ENCODE measurements at regions not wholly inside any gene's neighbourhood (a gene's known extent, or its start where the extent isn't known, plus 50 kb on each side); places are given as distances from the start of the nearest gene placed in this dataset.
A peak's percentile ranks its signal among the peaks of the same experiment; 100 is the strongest.

DNA sequence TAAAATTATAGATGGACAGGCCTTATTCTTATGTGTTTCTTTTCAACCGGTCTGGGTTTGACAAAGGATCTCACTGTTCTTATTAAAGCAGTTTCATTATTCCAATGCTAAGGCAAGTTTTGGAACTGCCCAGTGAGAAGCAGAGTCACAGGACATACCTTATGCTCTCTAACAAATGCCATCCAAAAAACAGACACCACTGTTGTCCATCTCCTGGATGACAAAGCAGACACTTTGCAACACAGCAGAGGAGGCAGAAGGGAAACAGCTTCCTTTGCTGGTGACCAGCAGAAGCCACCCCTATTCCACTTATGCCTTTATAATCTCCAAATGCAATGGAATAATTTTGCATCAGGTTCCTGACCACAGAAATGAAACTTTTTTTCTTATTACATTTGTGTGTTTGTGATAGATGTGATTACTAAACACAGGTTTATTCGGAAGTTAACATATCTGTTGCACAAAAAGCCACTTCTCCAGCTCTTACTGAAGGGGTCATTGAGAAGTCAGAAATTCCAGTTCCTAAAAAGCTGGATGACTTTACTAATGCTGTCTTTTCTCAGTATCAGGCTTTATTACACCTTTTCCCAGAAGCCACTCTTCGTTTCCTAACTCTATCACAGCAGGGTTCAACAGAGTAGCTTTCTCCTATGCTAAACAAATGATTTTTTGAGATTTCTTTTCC lies 115.6 kb downstream of the BTG1 start:
- H3K4me2 ChIP-seq (replicated peaks; ENCODE audit: low read depth, low read length, poor library complexity, severe bottlenecking), result peak overlapping the region; percentile 35
- H3K9me3 ChIP-seq (ENCODE audit: control extremely low read depth in 1 of 3, control insufficient read depth in 2 of 3, insufficient read depth in 1 of 3, low read length in 2 of 3), result no peaks in the 10 kb centered on the region
- Mint-ChIP-seq H3K27ac (peak overlapping the region; percentile 82), H3K4me3 (no peak overlapping the region), H3K9me3 (ENCODE audit: insufficient read depth) (no peaks in the 10 kb centered on the region), H3K4me1 (peaks cover 43% of the 10 kb centered on the region), H3K27me3 (no peaks in the 10 kb centered on the region)
- intact Hi-C loops (cut with micrococcal nuclease), result loop anchor here (5.0 to 10.0 kb wide), 2 partner anchors 38 to 215 kb away; no protein-coding TSS in a partner anchor
- H3K79me2 ChIP-seq (ENCODE audit: control insufficient read depth, insufficient read depth, low read length), result no peaks in the 10 kb centered on the region
- no peaks in the 10 kb centered on the region for H3K27me3 ChIP-seq (replicated peaks in 1 of 4; ENCODE audit: control extremely low read depth in 1 of 4, control insufficient read depth in 3 of 4, insufficient read depth in 4 of 4, low read length in 3 of 4)
- ChIA-PET CTCF (interaction anchor here (0.9 to 1.5 kb wide), 5 partner anchors 38 to 648 kb away, joined by 3 read pairs; no protein-coding TSS in a partner anchor), POLR2A (no interaction called here)
- H2AFZ ChIP-seq (ENCODE audit: insufficient read depth, low read depth, low read length, poor library complexity, severe bottlenecking), result peak overlapping the region; percentile 53
- peak overlapping the region; percentile 58 to 69 for H3K27ac ChIP-seq (ENCODE audit: low read length in 2 of 2)
- peak overlapping the region; percentile 6 for H3K9ac ChIP-seq (ENCODE audit: low read length)
- 100% methylated on average over 1 of the region's 3 CpGs for WGBS (ENCODE audit: insufficient coverage)
- no peak for TF ChIP-seq EZH2 (IDR thresholded peaks at IDR 0.05; ENCODE audit: borderline replicate concordance, insufficient read depth, low read depth, low read length, poor library complexity, severe bottlenecking)
- TF ChIP-seq, protein P1, sequence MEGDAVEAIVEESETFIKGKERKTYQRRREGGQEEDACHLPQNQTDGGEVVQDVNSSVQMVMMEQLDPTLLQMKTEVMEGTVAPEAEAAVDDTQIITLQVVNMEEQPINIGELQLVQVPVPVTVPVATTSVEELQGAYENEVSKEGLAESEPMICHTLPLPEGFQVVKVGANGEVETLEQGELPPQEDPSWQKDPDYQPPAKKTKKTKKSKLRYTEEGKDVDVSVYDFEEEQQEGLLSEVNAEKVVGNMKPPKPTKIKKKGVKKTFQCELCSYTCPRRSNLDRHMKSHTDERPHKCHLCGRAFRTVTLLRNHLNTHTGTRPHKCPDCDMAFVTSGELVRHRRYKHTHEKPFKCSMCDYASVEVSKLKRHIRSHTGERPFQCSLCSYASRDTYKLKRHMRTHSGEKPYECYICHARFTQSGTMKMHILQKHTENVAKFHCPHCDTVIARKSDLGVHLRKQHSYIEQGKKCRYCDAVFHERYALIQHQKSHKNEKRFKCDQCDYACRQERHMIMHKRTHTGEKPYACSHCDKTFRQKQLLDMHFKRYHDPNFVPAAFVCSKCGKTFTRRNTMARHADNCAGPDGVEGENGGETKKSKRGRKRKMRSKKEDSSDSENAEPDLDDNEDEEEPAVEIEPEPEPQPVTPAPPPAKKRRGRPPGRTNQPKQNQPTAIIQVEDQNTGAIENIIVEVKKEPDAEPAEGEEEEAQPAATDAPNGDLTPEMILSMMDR (IDR thresholded peaks at IDR 0.05), result no peak
- H3K36me3 ChIP-seq (replicated peaks in 1 of 2; ENCODE audit: control extremely low read depth in 1 of 2, control insufficient read depth in 1 of 2, extremely low read depth in 1 of 2, insufficient read depth in 2 of 2, low read length in 1 of 2), result no peaks in the 10 kb centered on the region
- ATAC-seq (ENCODE audit: low read depth) (no peak), DNase-seq (no peak)
- no peak overlapping the region for H3K4me3 ChIP-seq (ENCODE audit: control extremely low read depth in 1 of 5, extremely low read depth in 1 of 5, insufficient read depth in 1 of 5, low read depth in 2 of 5, low read length in 4 of 5)
- H3K4me1 ChIP-seq (ENCODE audit: control insufficient read depth in 2 of 2, insufficient read depth in 2 of 2, low read length in 2 of 2), result peaks cover 20 to 29% of the 10 kb centered on the region in 2 donors
- H4K20me1 ChIP-seq (ENCODE audit: control insufficient read depth, insufficient read depth, low read length, poor library complexity, severe bottlenecking), result no peaks in the 10 kb centered on the region

DNA sequence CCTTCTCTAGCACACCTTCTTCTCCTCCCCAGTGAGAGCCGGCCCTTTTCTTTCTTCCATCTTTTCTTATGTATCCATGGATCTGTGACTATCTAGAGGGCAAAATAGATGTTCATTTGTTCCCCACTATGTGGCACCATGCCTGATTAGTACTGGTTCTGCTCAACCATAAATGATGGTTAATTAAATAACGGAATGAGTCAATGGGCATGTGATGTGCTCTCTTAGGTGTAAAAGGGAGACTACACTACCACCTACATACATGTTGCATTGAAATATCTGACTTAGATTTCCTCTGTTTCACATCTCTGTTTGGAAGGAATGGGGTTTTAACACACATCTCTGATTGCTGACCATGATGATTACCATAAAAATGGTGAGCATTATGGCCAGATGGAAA lies 116.5 kb downstream of the BTG1 start:
- ATAC-seq (ENCODE audit: low read depth) (no peak), DNase-seq (no peak)
- no peak overlapping the region for H3K27ac ChIP-seq (ENCODE audit: low read length in 2 of 2)
- no peak for TF ChIP-seq EZH2 (IDR thresholded peaks at IDR 0.05; ENCODE audit: borderline replicate concordance, insufficient read depth, low read depth, low read length, poor library complexity, severe bottlenecking)
- TF ChIP-seq, protein P1 (IDR thresholded peaks at IDR 0.05), result no peak
- H3K4me1 Mint-ChIP-seq, result peaks cover 36% of the 10 kb centered on the region
- CTCF ChIA-PET, result interaction anchor here (0.7 kb wide), 1 partner anchor 26 kb away, joined by 3 read pairs; no protein-coding TSS in a partner anchor
- no peak overlapping the region for H3K4me3 Mint-ChIP-seq
- H4K20me1 ChIP-seq (ENCODE audit: control insufficient read depth, insufficient read depth, low read length, poor library complexity, severe bottlenecking), result no peaks in the 10 kb centered on the region
- H3K4me2 ChIP-seq (replicated peaks; ENCODE audit: low read depth, low read length, poor library complexity, severe bottlenecking), result no peak overlapping the region
- H3K9ac ChIP-seq (ENCODE audit: low read length), result no peak overlapping the region
- H2AFZ ChIP-seq (ENCODE audit: insufficient read depth, low read depth, low read length, poor library complexity, severe bottlenecking), result no peak overlapping the region
- no peaks in the 10 kb centered on the region for H3K27me3 ChIP-seq (replicated peaks in 1 of 4; ENCODE audit: control extremely low read depth in 1 of 4, control insufficient read depth in 3 of 4, insufficient read depth in 4 of 4, low read length in 3 of 4)
- intact Hi-C loops (cut with micrococcal nuclease), result no loop called here
- H3K4me1 ChIP-seq (ENCODE audit: control insufficient read depth in 2 of 2, insufficient read depth in 2 of 2, low read length in 2 of 2), result peaks cover 14 to 21% of the 10 kb centered on the region in 2 donors
- no peaks in the 10 kb centered on the region for H3K79me2 ChIP-seq (ENCODE audit: control insufficient read depth, insufficient read depth, low read length)
- H3K27ac Mint-ChIP-seq, result no peak overlapping the region
- H3K36me3 ChIP-seq (replicated peaks in 1 of 2; ENCODE audit: control extremely low read depth in 1 of 2, control insufficient read depth in 1 of 2, extremely low read depth in 1 of 2, insufficient read depth in 2 of 2, low read length in 1 of 2), result no peaks in the 10 kb centered on the region
- H3K4me3 ChIP-seq (ENCODE audit: control extremely low read depth in 1 of 5, extremely low read depth in 1 of 5, insufficient read depth in 1 of 5, low read depth in 2 of 5, low read length in 4 of 5), result no peak overlapping the region
- WGBS (ENCODE audit: insufficient coverage), result no CpG with 5 or more reads among the region's 2 CpGs
- POLR2A ChIA-PET, result no interaction called here
- no peaks in the 10 kb centered on the region for H3K9me3 ChIP-seq (ENCODE audit: control extremely low read depth in 1 of 3, control insufficient read depth in 2 of 3, insufficient read depth in 1 of 3, low read length in 2 of 3)
- no peaks in the 10 kb centered on the region for H3K9me3 Mint-ChIP-seq (ENCODE audit: insufficient read depth)
- H3K27me3 Mint-ChIP-seq, result no peaks in the 10 kb centered on the region
